Esophagus muscularis mucosa (tissue), 4 donors: ENCODE measurements at regions not wholly inside any gene's neighbourhood (a gene's known extent, or its start where the extent isn't known, plus 50 kb on each side); places are given as distances from the start of the nearest gene placed in this dataset.

ENCODE experiments used
- DNase-seq: peaks from one replicate; pipeline ENCODE4 v3.0.0-alpha.2; 2017; ENCODE audit errors: extremely low spot score
- H3K27ac ChIP-seq, 4 donors: fragments of 200-600 bp; sonication (generic); replicated peaks in 1 of 4; 1 replicate in 3 of 4; 2 replicates in 1 of 4; pipeline ENCODE4 v1.5.1; 2016 to 2019; ENCODE audit warnings: mild to moderate bottlenecking in 1 of 4
- H3K27me3 ChIP-seq, 4 donors: fragments of 200-600 bp; sonication (generic); one replicate each; pipeline versions ENCODE4 v1.5.1 to v1.6.0; 2016 to 2019
- H3K36me3 ChIP-seq, 4 donors: fragments of 200-600 bp; sonication (generic); one replicate each; pipeline ENCODE4 v1.5.1; 2016 to 2019
- H3K4me1 ChIP-seq, 4 donors: fragments of 200-600 bp; sonication (generic); one replicate each; pipeline ENCODE4 v1.5.1; 2016 to 2019
- H3K4me3 ChIP-seq, 4 donors: fragments of 200-600 bp; sonication (generic); 1 replicate in 2 of 4; 2 replicates in 2 of 4; pipeline ENCODE4 v1.5.1; 2016 to 2019; ENCODE audit warnings: mild to moderate bottlenecking in 4 of 4, moderate library complexity in 1 of 4
- H3K9me3 ChIP-seq, 4 donors: fragments of 200-600 bp; sonication (generic); 1 replicate in 3 of 4; 2 replicates in 1 of 4; pipeline ENCODE4 v1.5.1; 2016 to 2019
- EP300 ChIP-seq: sonication (generic); formaldehyde crosslinking; IDR thresholded peaks from one replicate; pipeline ENCODE4 v1.6.1; 2017; ENCODE audit warnings: antibody characterized with exemption
- POLR2A ChIP-seq: fragments of 450-650 bp; IDR thresholded peaks from one replicate; pipeline ENCODE4 v1.6.1; 2017; ENCODE audit warnings: antibody characterized with exemption, moderate library complexity, mild to moderate bottlenecking, low read depth
- POLR2AphosphoS5 ChIP-seq, 2 donors: sonication (generic); formaldehyde crosslinking; IDR thresholded peaks; one replicate each; pipeline ENCODE4 v1.6.1; 2017; ENCODE audit warnings: antibody characterized with exemption in 2 of 2
- WGBS: methylation state at CpG from one replicate; pipeline ENCODE4 v1.1.5; 2018; 5-methylcytosine and 5-hydroxymethylcytosine counted together
- intact Hi-C: fragments of 100-400 bp; cut with DNase I; formaldehyde crosslinking; loops from one replicate; pipeline ENCODE4 v1.15.1; 2023
- TF ChIP-seq, protein P1 (sequence below), 3 experiments: fragments of 200-600 bp in 2 of 3; fragments of 450-650 bp in 1 of 3; sonication (generic) in 2 of 3; IDR thresholded peaks; one replicate each; pipeline ENCODE4 v1.5.1; 2017 to 2019; ENCODE audit warnings: antibody characterized with exemption in 3 of 3, mild to moderate bottlenecking in 2 of 3, moderate library complexity in 1 of 3

DNA sequence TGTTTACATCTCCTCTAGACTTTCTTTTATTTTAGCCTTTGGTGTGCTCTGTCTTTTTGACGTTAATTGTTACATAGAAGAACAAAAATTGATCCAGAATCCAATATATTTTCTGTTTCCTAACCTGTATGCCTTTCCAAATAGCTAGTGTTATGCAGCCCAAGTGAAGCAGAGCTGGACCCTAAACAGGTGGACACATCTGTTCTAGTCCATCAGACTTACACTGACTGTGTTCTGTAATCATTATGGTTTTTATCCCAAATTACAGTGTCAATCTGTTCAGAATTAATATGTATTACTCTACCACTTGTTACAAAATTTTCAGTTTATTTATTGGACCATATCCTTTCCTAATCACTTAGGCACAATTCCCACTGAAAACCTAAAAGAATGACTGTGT, 176.8 kb upstream of the FOXG1 start:
- Histone ChIP-seq H3K27ac (no peak overlapping the region), H3K36me3 (no peaks in the 10 kb centered on the region), H3K4me1 (no peaks in the 10 kb centered on the region), H3K9me3 (no peaks in the 10 kb centered on the region), H3K4me3 (no peak overlapping the region), H3K27me3 (no peaks in the 10 kb centered on the region)
- 35% methylated on average over 1 of the region's 1 CpG for WGBS
- intact Hi-C loops, result no loop called here
- DNase-seq, result no peak
- TF ChIP-seq EP300, result no peak

DNA sequence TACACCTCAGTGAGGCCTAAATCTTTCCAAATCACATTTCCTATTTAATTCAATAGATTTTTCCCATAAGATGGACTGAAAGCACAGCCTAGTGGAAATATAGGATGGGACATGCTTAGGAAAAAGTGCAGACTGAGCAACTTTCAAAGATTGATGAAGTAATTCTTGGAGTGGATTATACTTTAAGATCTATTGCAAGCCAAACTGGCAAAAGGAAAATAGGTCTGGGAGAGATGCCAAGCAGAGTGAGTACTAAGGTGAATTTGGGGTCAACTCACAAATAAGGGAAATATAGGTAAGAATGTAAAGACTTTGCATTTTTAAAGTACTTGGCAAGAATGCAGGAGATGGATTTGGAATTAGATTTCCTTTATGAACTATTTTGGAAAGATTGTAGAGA, 170.2 kb upstream of the FOXG1 start:
- DNase-seq, result no peak
- H3K27me3 ChIP-seq, result no peaks in the 10 kb centered on the region
- H3K4me1 ChIP-seq, result no peaks in the 10 kb centered on the region
- TF ChIP-seq POLR2AphosphoS5 (IDR thresholded peaks at IDR 0.05) (no peak), EP300 (no peak), POLR2A (no peak)
- TF ChIP-seq, protein P1, sequence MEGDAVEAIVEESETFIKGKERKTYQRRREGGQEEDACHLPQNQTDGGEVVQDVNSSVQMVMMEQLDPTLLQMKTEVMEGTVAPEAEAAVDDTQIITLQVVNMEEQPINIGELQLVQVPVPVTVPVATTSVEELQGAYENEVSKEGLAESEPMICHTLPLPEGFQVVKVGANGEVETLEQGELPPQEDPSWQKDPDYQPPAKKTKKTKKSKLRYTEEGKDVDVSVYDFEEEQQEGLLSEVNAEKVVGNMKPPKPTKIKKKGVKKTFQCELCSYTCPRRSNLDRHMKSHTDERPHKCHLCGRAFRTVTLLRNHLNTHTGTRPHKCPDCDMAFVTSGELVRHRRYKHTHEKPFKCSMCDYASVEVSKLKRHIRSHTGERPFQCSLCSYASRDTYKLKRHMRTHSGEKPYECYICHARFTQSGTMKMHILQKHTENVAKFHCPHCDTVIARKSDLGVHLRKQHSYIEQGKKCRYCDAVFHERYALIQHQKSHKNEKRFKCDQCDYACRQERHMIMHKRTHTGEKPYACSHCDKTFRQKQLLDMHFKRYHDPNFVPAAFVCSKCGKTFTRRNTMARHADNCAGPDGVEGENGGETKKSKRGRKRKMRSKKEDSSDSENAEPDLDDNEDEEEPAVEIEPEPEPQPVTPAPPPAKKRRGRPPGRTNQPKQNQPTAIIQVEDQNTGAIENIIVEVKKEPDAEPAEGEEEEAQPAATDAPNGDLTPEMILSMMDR (IDR thresholded peaks at IDR 0.05), result no peak
- H3K27ac ChIP-seq, result no peak overlapping the region
- no peaks in the 10 kb centered on the region for H3K36me3 ChIP-seq
- H3K9me3 ChIP-seq, result no peaks in the 10 kb centered on the region
- intact Hi-C loops, result no loop called here
- no peak overlapping the region for H3K4me3 ChIP-seq

DNA sequence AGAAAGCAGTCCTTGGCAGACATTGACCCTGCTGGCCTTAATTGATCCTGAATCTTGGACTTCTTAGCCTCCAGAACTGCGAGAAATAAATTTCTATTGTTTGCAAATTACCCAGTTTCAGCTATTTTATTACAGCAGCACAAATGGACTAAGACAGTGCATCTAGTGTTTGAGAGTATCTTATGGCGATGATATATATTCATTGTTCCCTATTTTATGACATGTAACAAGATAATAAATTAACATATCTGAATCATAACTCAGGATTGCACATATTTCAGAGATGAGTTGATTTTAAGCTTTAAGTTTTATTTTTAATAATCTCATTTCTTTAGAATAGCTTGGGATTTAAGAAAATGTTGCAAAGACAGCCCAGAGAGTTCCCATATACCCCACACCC, 167.4 kb upstream of the FOXG1 start:
- no peak overlapping the region for H3K27ac ChIP-seq
- TF ChIP-seq POLR2A (no peak), EP300 (no peak), POLR2AphosphoS5 (IDR thresholded peaks at IDR 0.05) (no peak)
- TF ChIP-seq, protein P1 (IDR thresholded peaks at IDR 0.05), result no peak
- no peaks in the 10 kb centered on the region for H3K4me1 ChIP-seq
- 74% methylated on average over 2 of the region's 2 CpGs for WGBS
- no peak for DNase-seq
- no peak overlapping the region for H3K4me3 ChIP-seq
- no peaks in the 10 kb centered on the region for H3K9me3 ChIP-seq
- no peaks in the 10 kb centered on the region for H3K27me3 ChIP-seq
- intact Hi-C loops, result no loop called here
- no peaks in the 10 kb centered on the region for H3K36me3 ChIP-seq

DNA sequence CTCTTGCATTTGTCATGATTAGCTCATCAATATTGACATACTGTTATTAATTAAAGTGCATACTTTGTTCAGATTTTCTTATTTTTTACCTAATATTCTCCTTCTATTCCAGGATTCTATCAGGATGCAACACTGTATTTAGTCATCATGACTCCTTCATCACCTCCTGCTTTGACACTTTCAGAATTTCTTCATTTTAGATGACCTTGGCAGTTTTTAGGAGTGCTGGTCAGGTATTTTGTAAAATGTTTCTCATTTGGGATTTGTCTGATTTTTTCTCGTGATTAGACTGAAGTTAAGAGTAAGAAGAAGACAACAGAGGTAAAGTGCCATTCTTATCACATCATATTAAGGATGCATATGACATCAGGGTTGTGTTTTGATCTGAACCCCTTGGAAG, 167.0 kb upstream of the FOXG1 start:
- 84% methylated on average over 1 of the region's 1 CpG for WGBS
- DNase-seq, result no peak
- Histone ChIP-seq H3K4me1 (no peaks in the 10 kb centered on the region), H3K27ac (no peak overlapping the region), H3K36me3 (no peaks in the 10 kb centered on the region), H3K9me3 (no peaks in the 10 kb centered on the region), H3K4me3 (no peak overlapping the region), H3K27me3 (no peaks in the 10 kb centered on the region)
- intact Hi-C loops, result no loop called here
- TF ChIP-seq POLR2AphosphoS5 (IDR thresholded peaks at IDR 0.05) (no peak), EP300 (no peak), POLR2A (no peak)

DNA sequence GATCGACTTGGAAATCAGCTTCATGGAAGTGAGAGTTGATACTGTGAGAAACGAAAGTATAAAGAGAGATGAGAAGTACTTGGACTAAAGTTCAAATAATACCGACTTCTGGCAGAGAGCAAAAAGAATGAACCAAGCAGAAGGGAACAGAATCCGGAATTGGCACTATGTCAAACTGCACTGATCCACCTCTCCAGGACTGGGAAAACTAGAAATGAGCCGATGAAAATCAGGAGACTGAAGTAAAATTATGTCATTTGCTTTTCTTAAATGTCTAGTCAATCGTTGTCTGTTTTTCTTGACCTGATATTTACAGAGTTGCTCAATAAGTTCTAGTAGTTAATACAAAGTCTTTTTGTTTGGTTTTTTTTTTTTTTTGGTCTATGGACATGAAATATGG, 163.0 kb upstream of the FOXG1 start:
- WGBS, result 57% methylated on average over 6 of the region's 6 CpGs
- TF ChIP-seq POLR2AphosphoS5 (IDR thresholded peaks at IDR 0.05) (no peak), POLR2A (no peak), EP300 (no peak)
- TF ChIP-seq, protein P1 (IDR thresholded peaks at IDR 0.05), result no peak
- no peak overlapping the region for H3K27ac ChIP-seq
- H3K4me3 ChIP-seq, result no peak overlapping the region
- no peaks in the 10 kb centered on the region for H3K36me3 ChIP-seq
- H3K27me3 ChIP-seq, result peaks cover 0 to 3% (median 0%) of the 10 kb centered on the region in 4 donors
- H3K4me1 ChIP-seq, result no peaks in the 10 kb centered on the region
- intact Hi-C loops, result no loop called here
- H3K9me3 ChIP-seq, result no peaks in the 10 kb centered on the region
- no peak for DNase-seq

DNA sequence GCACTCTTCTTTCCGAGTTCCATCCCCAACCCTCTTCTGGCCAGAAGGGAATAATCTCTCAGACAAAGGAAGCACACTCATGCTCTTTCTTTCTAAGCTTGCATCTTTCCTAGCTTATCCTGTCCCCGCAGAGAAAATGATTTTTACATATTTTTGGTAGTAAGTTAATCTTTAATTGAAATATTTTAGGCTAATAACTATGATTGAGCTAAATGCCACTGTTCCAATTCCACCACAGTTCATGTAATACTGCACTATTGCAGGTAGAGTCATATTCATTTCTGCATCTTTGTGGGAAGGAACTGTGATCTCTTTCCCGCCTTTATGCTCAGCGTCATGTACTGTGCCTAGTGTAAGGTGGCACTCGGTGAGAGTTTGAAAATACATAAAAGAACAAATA, 158.9 kb upstream of the FOXG1 start:
- peaks cover 0 to 5% (median 0%) of the 10 kb centered on the region in 4 donors for H3K27me3 ChIP-seq
- TF ChIP-seq EP300 (no peak), POLR2A (no peak), POLR2AphosphoS5 (IDR thresholded peaks at IDR 0.05) (no peak)
- TF ChIP-seq, protein P1 (IDR thresholded peaks at IDR 0.05), result no peak
- no peaks in the 10 kb centered on the region for H3K9me3 ChIP-seq
- no peak overlapping the region for H3K27ac ChIP-seq
- intact Hi-C loops, result no loop called here
- H3K4me3 ChIP-seq, result no peak overlapping the region
- 76% methylated on average over 5 of the region's 5 CpGs for WGBS
- no peaks in the 10 kb centered on the region for H3K4me1 ChIP-seq
- H3K36me3 ChIP-seq, result no peaks in the 10 kb centered on the region
- no peak for DNase-seq
